HCT116 (cell line): ENCODE measurements at regions not wholly inside any gene's neighbourhood (a gene's known extent, or its start where the extent isn't known, plus 50 kb on each side); places are given as distances from the start of the nearest gene placed in this dataset.

ENCODE experiments used
- ATAC-seq: fragments of 200-7000 bp; cut with Tn5 transposase; 2 replicates; pipeline ENCODE4 v1.9.1; 2020; ENCODE audit warnings: mild to moderate bottlenecking, moderate library complexity
- BruUV-seq: library from RNA; stranded (reverse); fragments of 400-500 nt; replicated peaks from 2 replicates; lab custom pipeline; 2021; lab: Mats Ljungman, UMichigan
- CTCF ChIA-PET: fragments of 300-600 bp; sonication (Branson Sonifier 250); formaldehyde crosslinking; loops from one replicate; lab custom pipeline; 2021; ENCODE audit warnings: antibody characterized with exemption; lab: Charles Lee
- POLR2A ChIA-PET: fragments of 300-600, 350-600 bp; sonication (Branson Sonifier 250); formaldehyde crosslinking; loops from one replicate; lab custom pipeline; 2021; ENCODE audit warnings: antibody characterized with exemption; lab: Charles Lee
- RAD21 ChIA-PET, 2 experiments: fragments of 300-600 bp; sonication (Branson Sonifier 250); formaldehyde crosslinking; loops; one replicate each; lab custom pipeline; 2023; ENCODE audit warnings: low total read pairs in 2 of 2; ENCODE audit not compliant: uncharacterized antibody in 2 of 2, unreplicated experiment in 2 of 2, low non-redundant PET in 1 of 2; lab: Charles Lee
- DNase-seq: peaks from one replicate; pipeline ENCODE4 v3.0.0-alpha.2; 2010; ENCODE audit warnings: low read depth, low spot score
- H2AFZ ChIP-seq: fragments of 200-600 bp; shearing (Covaris generic), sonication (generic); 2 replicates; pipeline ENCODE4 v1.6.1; 2017; ENCODE audit warnings: low read depth, mixed run types, mixed read lengths, antibody characterized with exemption, low read length; ENCODE audit not compliant: poor library complexity, severe bottlenecking
- H3K27ac ChIP-seq: 2 replicates; pipeline ENCODE4 v1.5.1; 2012; ENCODE audit warnings: low read depth, low read length
- H3K27me3 ChIP-seq: fragments of 200-600 bp; sonication (generic); 2 replicates; pipeline ENCODE4 v1.6.1; 2016; ENCODE audit warnings: mixed run types, low read length, mixed read lengths; ENCODE audit not compliant: insufficient read depth
- H3K36me3 ChIP-seq, 2 experiments: fragments of 200-500 bp in 1 of 2; fragments of 200-600 bp in 1 of 2; sonication (Bioruptor generic) in 1 of 2; sonication (generic) in 1 of 2; 2 replicates each; pipeline versions ENCODE4 v1.5.1 to v1.6.1; 2014 to 2016; ENCODE audit warnings: low read length in 2 of 2, inconsistent platforms in 1 of 2, mixed read lengths in 1 of 2, mixed run types in 1 of 2; ENCODE audit not compliant: insufficient read depth in 2 of 2, control insufficient read depth in 1 of 2
- H3K4me1 ChIP-seq, 2 experiments: fragments of 200-600 bp in 1 of 2; sonication (generic) in 1 of 2; 2 replicates each; pipeline versions ENCODE4 v1.5.1 to v1.6.1; 2012 to 2017; ENCODE audit warnings: low read length in 2 of 2, inconsistent platforms in 1 of 2, mild to moderate bottlenecking in 1 of 2, mixed read lengths in 1 of 2, mixed run types in 1 of 2, moderate library complexity in 1 of 2; ENCODE audit not compliant: insufficient read depth in 2 of 2, control insufficient read depth in 1 of 2
- H3K4me2 ChIP-seq: fragments of 200-600 bp; sonication (generic); 2 replicates; pipeline ENCODE4 v1.6.1; 2017; ENCODE audit warnings: mixed run types, low read length, mixed read lengths
- H3K4me3 ChIP-seq, 2 experiments: fragments of 200-600 bp in 1 of 2; sonication (generic) in 1 of 2; replicated peaks in 1 of 2; 2 replicates each; pipeline ENCODE4 v1.5.1; 2011 to 2016; ENCODE audit warnings: low read length in 2 of 2, control low read depth in 1 of 2, low read depth in 1 of 2, mild to moderate bottlenecking in 1 of 2, mixed read lengths in 1 of 2, mixed run types in 1 of 2
- H3K79me2 ChIP-seq: fragments of 200-600 bp; sonication (generic); 2 replicates; pipeline ENCODE4 v1.6.1; 2017; ENCODE audit warnings: mild to moderate bottlenecking, mixed run types, low read length, moderate library complexity, mixed read lengths; ENCODE audit not compliant: insufficient read depth
- H3K9ac ChIP-seq: fragments of 200-600 bp; sonication (generic); 2 replicates; pipeline ENCODE4 v1.6.1; 2016; ENCODE audit warnings: low read length, mixed read lengths
- H3K9me2 ChIP-seq: fragments of 200-600 bp; sonication (generic), shearing (Covaris generic); 2 replicates; pipeline ENCODE4 v1.6.1; 2017; ENCODE audit warnings: mixed run types, mild to moderate bottlenecking, moderate library complexity; ENCODE audit not compliant: insufficient read depth
- H3K9me3 ChIP-seq, 2 experiments: fragments of 200-500 bp in 1 of 2; fragments of 200-600 bp in 1 of 2; sonication (Bioruptor generic) in 1 of 2; sonication (generic) in 1 of 2; 2 replicates each; pipeline ENCODE4 v1.6.1; 2014 to 2017; ENCODE audit warnings: low read length in 2 of 2, mixed read lengths in 2 of 2, inconsistent platforms in 1 of 2, low read depth in 1 of 2, mild to moderate bottlenecking in 1 of 2, mixed run types in 1 of 2, moderate library complexity in 1 of 2; ENCODE audit not compliant: control insufficient read depth in 1 of 2, insufficient read depth in 1 of 2
- H4K20me1 ChIP-seq: fragments of 200-600 bp; sonication (generic), shearing (Covaris generic); 2 replicates; pipeline ENCODE4 v1.6.1; 2017; ENCODE audit warnings: mixed run types, mild to moderate bottlenecking, moderate library complexity; ENCODE audit not compliant: insufficient read depth
- ATF3 ChIP-seq: IDR thresholded peaks from 2 replicates; pipeline ENCODE4 v1.6.1; 2012
- CBX3 ChIP-seq: IDR thresholded peaks from 2 replicates; pipeline ENCODE4 v1.6.1; 2012; ENCODE audit warnings: low read depth
- CEBPB ChIP-seq: IDR thresholded peaks from 2 replicates; pipeline ENCODE4 v1.6.1; 2012; ENCODE audit warnings: low read depth
- EZH2 ChIP-seq: fragments of 200-600 bp; sonication (generic); IDR thresholded peaks from 2 replicates; pipeline ENCODE4 v1.6.1; 2017; ENCODE audit warnings: antibody characterized with exemption, mixed run types
- FOSL1 ChIP-seq: IDR thresholded peaks from 2 replicates; pipeline ENCODE4 v1.6.1; 2012; ENCODE audit warnings: low read depth
- JUND ChIP-seq: IDR thresholded peaks from 2 replicates; pipeline ENCODE4 v1.6.1; 2012
- POLR2AphosphoS5 ChIP-seq: IDR thresholded peaks from 2 replicates; pipeline ENCODE4 v1.6.1; 2011; ENCODE audit warnings: mild to moderate bottlenecking, low read depth, low read length, moderate library complexity
- SIN3A ChIP-seq: IDR thresholded peaks from 2 replicates; pipeline ENCODE4 v1.6.1; 2012; ENCODE audit warnings: low read depth
- SP1 ChIP-seq: IDR thresholded peaks from 2 replicates; pipeline ENCODE4 v1.6.1; 2012; ENCODE audit warnings: low read depth
- TCF7L2 ChIP-seq: IDR thresholded peaks from 2 replicates; pipeline ENCODE4 v1.7.0; 2011; ENCODE audit warnings: borderline replicate concordance, inconsistent platforms; ENCODE audit not compliant: insufficient read depth, insufficient read length; ENCODE audit errors: extremely low read depth
- ZFX ChIP-seq: fragments of 450-650 bp; IDR thresholded peaks from 2 replicates; pipeline ENCODE4 v1.6.1; 2017
- intact Hi-C: fragments of 100-400 bp; cut with micrococcal nuclease; formaldehyde crosslinking; loops from 2 replicates; pipeline ENCODE4 v1.10.0; 2022
- TF ChIP-seq, protein P1 (sequence below), 3 experiments: fragments of 200-600 bp in 1 of 3; sonication (generic) in 1 of 3; IDR thresholded peaks in 2 of 3; conservative IDR thresholded peaks in 1 of 3; 2 replicates each; pipeline ENCODE4 v1.5.1; 2012 to 2017; ENCODE audit warnings: low read depth in 2 of 3, low read length in 2 of 3, antibody characterized with exemption in 1 of 3, borderline replicate concordance in 1 of 3, control low read depth in 1 of 3, mild to moderate bottlenecking in 1 of 3, mixed read lengths in 1 of 3, mixed run types in 1 of 3, moderate library complexity in 1 of 3; ENCODE audit not compliant: insufficient read depth in 1 of 3

GRCh38 chr6:21780679-21781078, 187.1 kb downstream of the SOX4 start:
- H3K4me2 ChIP-seq: no peak overlapping the region
- intact Hi-C loops: no loop called here
- POLR2A ChIA-PET: no interaction called here

GRCh38 chr6:21781128-21781527, 187.6 kb downstream of the SOX4 start:
- Histone ChIP-seq H2AFZ (no peak overlapping the region), H3K9me2 (no peaks in the 10 kb centered on the region), H3K27ac (no peak overlapping the region), H3K27me3 (no peaks in the 10 kb centered on the region), H3K9me3 (no peaks in the 10 kb centered on the region), H3K4me2 (no peak overlapping the region), H3K36me3 (no peaks in the 10 kb centered on the region), H3K4me3 (no peak overlapping the region), H4K20me1 (no peaks in the 10 kb centered on the region), H3K79me2 (no peaks in the 10 kb centered on the region), H3K4me1 (no peaks in the 10 kb centered on the region), H3K9ac (no peak overlapping the region)
- intact Hi-C loops: no loop called here
- TF ChIP-seq SIN3A (no peak), FOSL1 (no peak), ATF3 (no peak)
- POLR2A ChIA-PET: no interaction called here
- ATAC-seq (no peak), DNase-seq (no peak)
- no TSS peak for BruUV-seq
- CTCF ChIA-PET: no interaction called here
- RAD21 ChIA-PET: no interaction called here

More at GRCh38 chr6:21780679-21781078, 187.1 kb downstream of the SOX4 start:
- Histone ChIP-seq H3K27me3 (no peaks in the 10 kb centered on the region), H3K9ac (no peak overlapping the region), H3K79me2 (no peaks in the 10 kb centered on the region), H3K4me1 (no peaks in the 10 kb centered on the region), H3K27ac (no peak overlapping the region), H3K4me3 (no peak overlapping the region), H4K20me1 (no peaks in the 10 kb centered on the region), H3K9me3 (no peaks in the 10 kb centered on the region), H3K36me3 (no peaks in the 10 kb centered on the region), H2AFZ (no peak overlapping the region), H3K9me2 (no peaks in the 10 kb centered on the region)
- ChIA-PET CTCF (no interaction called here), RAD21 (no interaction called here)
- no TSS peak for BruUV-seq
- ATAC-seq (no peak), DNase-seq (no peak)
- TF ChIP-seq, protein P1, sequence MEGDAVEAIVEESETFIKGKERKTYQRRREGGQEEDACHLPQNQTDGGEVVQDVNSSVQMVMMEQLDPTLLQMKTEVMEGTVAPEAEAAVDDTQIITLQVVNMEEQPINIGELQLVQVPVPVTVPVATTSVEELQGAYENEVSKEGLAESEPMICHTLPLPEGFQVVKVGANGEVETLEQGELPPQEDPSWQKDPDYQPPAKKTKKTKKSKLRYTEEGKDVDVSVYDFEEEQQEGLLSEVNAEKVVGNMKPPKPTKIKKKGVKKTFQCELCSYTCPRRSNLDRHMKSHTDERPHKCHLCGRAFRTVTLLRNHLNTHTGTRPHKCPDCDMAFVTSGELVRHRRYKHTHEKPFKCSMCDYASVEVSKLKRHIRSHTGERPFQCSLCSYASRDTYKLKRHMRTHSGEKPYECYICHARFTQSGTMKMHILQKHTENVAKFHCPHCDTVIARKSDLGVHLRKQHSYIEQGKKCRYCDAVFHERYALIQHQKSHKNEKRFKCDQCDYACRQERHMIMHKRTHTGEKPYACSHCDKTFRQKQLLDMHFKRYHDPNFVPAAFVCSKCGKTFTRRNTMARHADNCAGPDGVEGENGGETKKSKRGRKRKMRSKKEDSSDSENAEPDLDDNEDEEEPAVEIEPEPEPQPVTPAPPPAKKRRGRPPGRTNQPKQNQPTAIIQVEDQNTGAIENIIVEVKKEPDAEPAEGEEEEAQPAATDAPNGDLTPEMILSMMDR (IDR thresholded peaks at IDR 0.05 in 2 of 3, conservative IDR thresholded peaks at IDR 0.05 in 1 of 3; ENCODE audit: borderline replicate concordance in 1 of 3, insufficient read depth in 1 of 3, low read depth in 2 of 3, low read length in 2 of 3): no peak
- TF ChIP-seq POLR2AphosphoS5 (no peak), CBX3 (no peak), JUND (no peak), CEBPB (no peak), SP1 (no peak), ATF3 (no peak), TCF7L2 (no peak), EZH2 (no peak), ZFX (no peak)
